Vagina (tissue), 2 donors: ENCODE measurements at regions not wholly inside any gene's neighbourhood (a gene's known extent, or its start where the extent isn't known, plus 50 kb on each side); places are given as distances from the start of the nearest gene placed in this dataset.

Experiments
- POLR2A ChIP-seq, 2 donors: fragments of 450-650 bp; IDR thresholded peaks; one replicate each; pipeline ENCODE4 v1.6.1; 2017; ENCODE audit warnings: antibody characterized with exemption in 2 of 2, mild to moderate bottlenecking in 2 of 2, moderate library complexity in 2 of 2
- POLR2AphosphoS5 ChIP-seq, 2 donors: sonication (generic); formaldehyde crosslinking; IDR thresholded peaks; one replicate each; pipeline ENCODE4 v1.9.0; 2017; ENCODE audit warnings: antibody characterized with exemption in 2 of 2, mild to moderate bottlenecking in 2 of 2, low read depth in 1 of 2; ENCODE audit not compliant: insufficient read depth in 1 of 2

DNA sequence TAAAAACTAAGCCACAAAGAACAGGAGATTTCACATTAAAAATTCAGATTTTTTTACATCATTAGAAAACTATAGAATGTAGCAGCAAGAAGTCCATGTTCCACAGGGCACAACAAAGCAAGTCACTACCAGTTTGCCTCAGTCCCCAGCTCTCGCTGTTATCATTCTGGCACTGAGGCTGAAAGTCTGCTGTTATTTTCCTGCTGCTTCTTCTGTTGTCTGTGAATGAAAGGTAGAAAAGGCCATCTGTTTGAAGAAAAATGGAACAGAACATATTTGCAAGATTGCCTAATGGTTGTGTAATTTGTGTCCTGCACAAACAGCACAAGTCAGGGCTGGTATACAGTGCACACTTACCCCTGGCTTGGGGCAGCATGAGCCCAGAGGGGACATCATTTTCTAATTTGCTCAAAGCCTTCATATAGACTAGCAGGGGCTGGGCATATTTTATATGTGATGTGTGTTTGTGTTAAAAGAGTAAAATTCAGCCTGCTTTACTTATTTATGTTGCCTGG, 105.6 kb upstream of the COG2 start:
- TF ChIP-seq POLR2A (IDR thresholded peaks at IDR 0.05) (no peak), POLR2AphosphoS5 (IDR thresholded peaks at IDR 0.05; ENCODE audit: insufficient read depth in 1 of 2, low read depth in 1 of 2) (no peak)
